ENCODE measurements at regions not wholly inside any gene's neighbourhood (a gene's known extent, or its start where the extent isn't known, plus 50 kb on each side); places are given as distances from the start of the nearest gene placed in this dataset.
A peak's percentile ranks its signal among the peaks of the same experiment; 100 is the strongest.

DNA sequence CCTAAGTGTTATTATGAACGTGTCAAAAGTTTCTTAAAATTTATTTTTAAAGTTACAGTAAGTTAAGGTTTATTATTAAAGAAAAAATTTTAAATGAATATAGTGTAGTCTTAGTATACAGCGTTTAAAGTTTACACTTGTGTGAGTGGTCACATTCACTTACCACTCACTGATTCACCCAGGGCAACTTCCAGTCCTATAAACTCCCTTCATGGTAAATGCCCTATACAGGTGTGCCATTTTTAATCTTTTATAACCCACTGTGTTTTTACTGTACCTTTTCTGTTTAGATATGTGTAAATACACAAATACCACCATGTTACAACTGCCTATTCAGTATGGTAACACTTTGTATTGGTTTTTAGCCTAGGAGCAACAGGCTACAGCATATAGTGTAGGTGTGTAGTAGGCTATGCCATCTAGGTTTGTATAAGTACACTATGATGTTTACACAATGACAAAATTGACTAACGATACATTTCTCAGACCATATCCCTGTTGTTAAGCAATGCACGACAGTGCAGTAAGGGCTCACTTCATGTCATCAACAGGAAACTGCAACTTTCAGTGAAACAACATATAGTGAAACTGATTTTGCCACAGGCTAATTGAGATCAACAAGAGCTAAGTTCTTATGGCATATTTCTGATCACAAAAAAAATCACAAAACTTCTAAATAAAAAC lies 112.0 kb upstream of the TMCC3 start:
- Mint-ChIP-seq H3K4me3 (no peak overlapping the region), H3K36me3 (ENCODE audit: low read depth) (no peaks in the 10 kb centered on the region), H3K27me3 (no peaks in the 10 kb centered on the region), H3K27ac (no peak overlapping the region), H3K9me3 (ENCODE audit: low read depth) (no peaks in the 10 kb centered on the region), H3K4me1 (peaks cover 5% of the 10 kb centered on the region)
- intact Hi-C loops (cut with DNase I, micrococcal nuclease), result loop anchor here (5.0 kb wide), 3 partner anchors 115 to 615 kb away; partner anchors contain the start of gene PLXNC1 (in 1 of the 2)
- DNase-seq (no peak), ATAC-seq (peak; percentile 54)
- ChIA-PET POLR2A (no interaction called here), CTCF (interaction anchor here (1.0 to 1.9 kb wide), 3 partner anchors 12 to 554 kb away, joined by 3 to 5 read pairs (median 4); no protein-coding TSS in a partner anchor)

DNA sequence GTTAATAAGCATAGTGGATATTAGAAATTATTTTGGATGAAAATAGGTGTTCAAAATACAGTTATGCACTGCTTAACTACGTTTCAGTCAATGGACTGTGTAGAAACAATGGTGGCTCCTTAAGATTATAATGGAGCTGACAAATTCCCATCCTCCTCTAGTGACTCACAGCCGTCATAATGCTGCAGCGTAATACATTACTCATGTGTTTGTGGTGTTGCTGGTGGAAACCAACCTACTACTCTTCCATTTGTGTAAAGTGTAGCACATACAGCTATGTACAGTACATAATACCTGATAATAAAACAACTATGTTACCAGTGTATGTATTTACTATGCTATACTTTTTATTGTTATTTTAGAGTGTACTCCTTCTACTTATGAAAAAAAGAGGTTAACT lies 111.2 kb upstream of the TMCC3 start:
- peak; percentile 36 for DNase-seq
- H3K27me3 Mint-ChIP-seq, result no peaks in the 10 kb centered on the region
- H3K27ac Mint-ChIP-seq, result no peak overlapping the region
- no peak overlapping the region for H3K4me3 Mint-ChIP-seq
- ChIA-PET CTCF (interaction anchor here (0.7 to 1.5 kb wide), 2 partner anchors 59 to 580 kb away, joined by 3 read pairs; no protein-coding TSS in a partner anchor), POLR2A (no interaction called here)
- no peaks in the 10 kb centered on the region for H3K36me3 Mint-ChIP-seq (ENCODE audit: low read depth)
- H3K9me3 Mint-ChIP-seq (ENCODE audit: low read depth), result no peaks in the 10 kb centered on the region
- intact Hi-C loops (cut with DNase I, micrococcal nuclease), result loop anchor here (5.0 kb wide), 3 partner anchors 116 to 614 kb away; partner anchors contain the start of gene PLXNC1 (in 1 of the 2)
- peaks cover 5% of the 10 kb centered on the region for H3K4me1 Mint-ChIP-seq
- peak; percentile 82 for ATAC-seq

DNA sequence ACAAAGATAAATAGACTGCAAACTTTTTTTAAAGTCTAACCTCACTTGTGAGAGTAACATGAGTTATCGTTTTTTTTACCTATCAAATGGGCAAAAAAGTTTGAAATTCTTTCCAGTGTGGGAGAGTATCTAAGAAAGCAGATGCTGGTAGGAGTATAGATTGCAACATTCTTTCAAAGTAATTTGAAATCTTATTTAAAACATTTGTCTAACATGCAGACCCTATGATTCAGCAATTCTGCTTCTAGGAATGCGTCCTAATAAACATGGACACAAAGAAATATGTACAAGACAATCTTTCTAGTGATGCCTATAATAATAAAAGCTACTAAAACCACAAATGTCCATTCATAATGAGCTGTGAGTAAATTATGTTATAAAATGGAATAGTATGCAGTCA lies 110.4 kb upstream of the TMCC3 start:
- ATAC-seq, result no peak
- CTCF ChIA-PET, result no interaction called here
- no peaks in the 10 kb centered on the region for H3K9me3 Mint-ChIP-seq (ENCODE audit: low read depth)
- intact Hi-C loops (cut with DNase I, micrococcal nuclease), result loop anchor here (5.0 kb wide), 3 partner anchors 117 to 613 kb away; partner anchors contain the start of gene PLXNC1 (in 1 of the 2)
- DNase-seq, result no peak
- no peak overlapping the region for H3K27ac Mint-ChIP-seq
- H3K4me3 Mint-ChIP-seq, result no peak overlapping the region
- POLR2A ChIA-PET, result no interaction called here
- H3K27me3 Mint-ChIP-seq, result no peaks in the 10 kb centered on the region
- peaks cover 5% of the 10 kb centered on the region for H3K4me1 Mint-ChIP-seq
- no peaks in the 10 kb centered on the region for H3K36me3 Mint-ChIP-seq (ENCODE audit: low read depth)

DNA sequence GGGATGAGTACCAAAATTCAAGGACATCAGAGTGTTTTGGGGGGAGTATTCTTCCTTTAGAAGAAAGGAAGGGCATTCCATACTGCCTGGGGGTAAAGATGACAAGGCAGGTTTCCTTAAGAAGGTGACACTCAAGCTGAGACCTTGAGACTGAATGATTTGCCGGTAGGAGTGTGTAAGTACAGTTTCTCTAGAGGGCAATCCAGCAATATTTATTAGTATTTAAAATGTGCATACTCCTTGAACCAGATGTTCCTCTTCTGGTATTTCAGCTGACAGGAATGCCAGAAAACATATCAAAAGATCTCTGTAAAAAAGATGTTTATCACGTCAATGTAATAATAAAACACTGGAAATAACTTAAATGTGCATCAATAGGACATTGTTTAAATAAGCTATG lies 106.4 kb upstream of the TMCC3 start:
- intact Hi-C loops (cut with DNase I, micrococcal nuclease), result no loop called here
- no peak overlapping the region for H3K4me3 Mint-ChIP-seq
- CTCF ChIA-PET, result interaction anchor here (2.1 kb wide), 1 partner anchor 74 kb away, joined by 4 read pairs; no protein-coding TSS in a partner anchor
- H3K27ac Mint-ChIP-seq, result no peak overlapping the region
- no peaks in the 10 kb centered on the region for H3K4me1 Mint-ChIP-seq
- DNase-seq (no peak), ATAC-seq (no peak)
- no peaks in the 10 kb centered on the region for H3K27me3 Mint-ChIP-seq
- POLR2A ChIA-PET, result no interaction called here
- no peaks in the 10 kb centered on the region for H3K9me3 Mint-ChIP-seq (ENCODE audit: low read depth)
- H3K36me3 Mint-ChIP-seq (ENCODE audit: low read depth), result no peaks in the 10 kb centered on the region

DNA sequence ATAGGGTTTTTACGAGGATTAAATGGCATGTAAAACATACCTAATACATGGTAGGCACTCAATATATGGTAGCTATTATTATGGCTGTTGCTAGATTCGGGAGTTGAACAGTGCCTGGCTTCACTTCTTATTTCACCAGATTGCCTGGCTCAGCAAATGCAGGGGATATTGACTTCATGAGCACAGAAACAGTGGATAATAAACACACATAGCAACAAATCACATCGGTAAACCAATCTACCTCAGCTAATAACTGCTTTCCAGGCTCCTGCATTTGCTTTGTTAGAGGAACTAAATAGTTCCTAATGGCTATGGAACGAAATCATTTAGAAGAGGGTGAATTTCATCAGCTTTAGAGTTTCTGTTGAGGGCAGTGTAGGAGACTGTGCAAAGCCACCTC lies 105.2 kb upstream of the TMCC3 start:
- ChIA-PET CTCF (interaction anchor here (0.9 to 2.1 kb wide), 3 partner anchors 47 to 75 kb away, joined by 4 to 5 read pairs (median 4); no protein-coding TSS in a partner anchor), POLR2A (no interaction called here)
- H3K27me3 Mint-ChIP-seq, result peaks cover 2% of the 10 kb centered on the region
- no peaks in the 10 kb centered on the region for H3K4me1 Mint-ChIP-seq
- H3K9me3 Mint-ChIP-seq (ENCODE audit: low read depth), result no peaks in the 10 kb centered on the region
- H3K36me3 Mint-ChIP-seq (ENCODE audit: low read depth), result no peaks in the 10 kb centered on the region
- intact Hi-C loops (cut with DNase I, micrococcal nuclease), result no loop called here
- no peak for DNase-seq
- no peak for ATAC-seq
- no peak overlapping the region for H3K27ac Mint-ChIP-seq
- H3K4me3 Mint-ChIP-seq, result no peak overlapping the region

DNA sequence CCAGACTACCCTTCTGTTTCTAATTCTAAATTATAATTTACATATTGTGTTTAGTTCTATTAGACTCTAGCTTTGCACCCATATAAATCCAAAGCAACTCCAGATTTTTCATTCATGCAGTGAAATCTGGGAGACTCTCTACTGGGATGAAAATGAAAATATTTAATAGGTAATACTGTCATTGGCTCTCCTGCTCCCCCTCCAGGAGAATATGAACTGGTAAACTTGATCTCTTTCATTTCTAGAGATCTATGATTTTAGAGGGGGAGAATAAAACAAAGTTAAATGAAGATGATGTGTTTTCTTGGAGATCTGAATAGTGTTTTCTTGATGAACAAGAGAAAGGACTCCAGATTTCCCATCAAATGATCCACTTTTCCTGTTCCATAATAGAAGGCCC lies 104.3 kb upstream of the TMCC3 start:
- DNase-seq (no peak), ATAC-seq (no peak)
- intact Hi-C loops (cut with DNase I, micrococcal nuclease), result no loop called here
- POLR2A ChIA-PET, result no interaction called here
- Mint-ChIP-seq H3K27me3 (peaks cover 5% of the 10 kb centered on the region), H3K4me1 (no peaks in the 10 kb centered on the region), H3K9me3 (ENCODE audit: low read depth) (no peaks in the 10 kb centered on the region), H3K4me3 (no peak overlapping the region), H3K36me3 (ENCODE audit: low read depth) (no peaks in the 10 kb centered on the region), H3K27ac (no peak overlapping the region)
- CTCF ChIA-PET, result interaction anchor here (1.0 to 2.1 kb wide), 2 partner anchors 11 to 76 kb away, joined by 3 to 4 read pairs; no protein-coding TSS in a partner anchor

DNA sequence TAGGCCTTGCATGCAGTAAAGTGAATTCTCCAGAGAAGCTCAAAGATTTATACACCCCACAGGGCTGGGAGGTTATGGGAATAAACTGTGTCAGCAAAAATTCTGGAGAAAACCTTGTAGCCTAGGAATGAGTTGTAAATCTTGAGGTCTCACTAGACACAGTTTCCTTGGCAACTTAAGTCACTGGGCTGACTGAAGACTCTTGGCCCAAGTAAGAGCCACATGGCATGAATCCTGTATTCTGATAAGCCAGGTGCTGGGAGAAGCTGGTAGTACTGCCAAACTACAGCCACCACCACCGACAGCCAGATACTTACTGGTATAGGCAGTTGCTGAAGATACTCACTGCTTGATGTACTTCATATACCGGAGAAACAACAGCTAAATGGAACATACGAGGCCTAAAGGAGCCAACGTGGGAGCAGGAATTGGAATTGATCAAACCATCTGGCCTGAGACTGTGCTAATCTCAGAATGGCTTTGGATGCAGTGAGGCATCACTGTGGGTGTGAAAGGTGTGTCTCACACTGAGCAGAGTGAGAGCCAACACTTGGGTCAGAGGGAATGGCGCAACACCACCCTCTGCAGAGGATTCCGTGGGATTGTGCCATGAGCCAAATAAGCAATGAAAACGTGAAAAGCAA lies 102.8 kb upstream of the TMCC3 start:
- no peak overlapping the region for H3K4me3 Mint-ChIP-seq
- no peaks in the 10 kb centered on the region for H3K4me1 Mint-ChIP-seq
- intact Hi-C loops (cut with DNase I, micrococcal nuclease), result no loop called here
- CTCF ChIA-PET, result no interaction called here
- H3K27me3 Mint-ChIP-seq, result peaks cover 5% of the 10 kb centered on the region
- POLR2A ChIA-PET, result no interaction called here
- H3K36me3 Mint-ChIP-seq (ENCODE audit: low read depth), result no peaks in the 10 kb centered on the region
- no peak overlapping the region for H3K27ac Mint-ChIP-seq
- ATAC-seq (no peak), DNase-seq (no peak)
- H3K9me3 Mint-ChIP-seq (ENCODE audit: low read depth), result no peaks in the 10 kb centered on the region

DNA sequence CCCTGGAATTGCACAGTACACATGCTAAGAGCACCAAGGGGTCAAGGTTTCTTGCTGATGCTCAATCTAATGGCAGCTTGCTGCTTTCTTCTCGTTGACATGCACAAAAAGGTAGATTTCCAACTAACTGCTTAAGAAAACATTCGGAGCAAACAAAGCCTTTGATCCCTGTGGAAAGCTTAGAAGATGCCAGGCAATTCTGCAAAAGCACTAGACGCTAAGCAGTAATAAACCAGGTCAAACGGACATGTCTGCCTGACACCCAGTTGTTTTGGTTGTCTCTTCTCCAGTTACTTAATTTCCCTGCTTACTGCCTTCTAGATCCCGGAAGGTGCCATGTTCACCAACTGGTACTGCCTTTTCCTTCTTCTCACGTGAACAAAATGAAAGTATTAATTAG lies 100.5 kb upstream of the TMCC3 start:
- H3K4me3 Mint-ChIP-seq, result no peak overlapping the region

DNA sequence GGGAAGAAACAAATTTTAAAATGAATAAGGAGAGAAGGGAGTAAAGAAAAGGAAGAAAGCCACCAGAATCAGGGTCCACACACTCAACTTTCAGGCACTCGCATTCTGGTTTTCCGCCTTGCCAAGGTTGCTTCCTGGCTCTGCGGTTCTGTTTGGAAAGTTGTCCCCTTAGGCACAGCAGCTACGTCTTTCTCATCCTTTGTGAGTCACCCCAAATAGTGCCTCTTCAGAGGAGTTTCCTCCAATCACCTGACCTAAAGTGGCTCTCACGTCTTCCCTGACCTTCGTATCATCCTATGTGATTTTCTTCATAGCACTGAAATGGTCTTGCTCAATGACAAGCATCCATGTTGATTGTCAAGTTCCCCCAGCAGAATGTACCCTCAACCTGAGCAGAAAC lies 99.5 kb upstream of the TMCC3 start:
- Mint-ChIP-seq H3K9me3 (ENCODE audit: low read depth) (no peaks in the 10 kb centered on the region), H3K36me3 (ENCODE audit: low read depth) (no peaks in the 10 kb centered on the region), H3K4me3 (no peak overlapping the region), H3K27me3 (peaks cover 7% of the 10 kb centered on the region), H3K4me1 (no peaks in the 10 kb centered on the region), H3K27ac (no peak overlapping the region)
- ATAC-seq (no peak), DNase-seq (no peak)
- CTCF ChIA-PET, result interaction anchor here (0.9 kb wide), 1 partner anchor 39 kb away, joined by 3 read pairs; no protein-coding TSS in a partner anchor
- intact Hi-C loops (cut with DNase I, micrococcal nuclease), result no loop called here
- POLR2A ChIA-PET, result no interaction called here

More for the DNA sequence above, 100.5 kb upstream of the TMCC3 start:
- Mint-ChIP-seq H3K27ac (no peak overlapping the region), H3K36me3 (ENCODE audit: low read depth) (no peaks in the 10 kb centered on the region), H3K9me3 (ENCODE audit: low read depth) (no peaks in the 10 kb centered on the region), H3K27me3 (peaks cover 7% of the 10 kb centered on the region), H3K4me1 (no peaks in the 10 kb centered on the region)
- ChIA-PET POLR2A (no interaction called here), CTCF (no interaction called here)
- DNase-seq (no peak), ATAC-seq (no peak)
- intact Hi-C loops (cut with DNase I, micrococcal nuclease), result no loop called here

DNA sequence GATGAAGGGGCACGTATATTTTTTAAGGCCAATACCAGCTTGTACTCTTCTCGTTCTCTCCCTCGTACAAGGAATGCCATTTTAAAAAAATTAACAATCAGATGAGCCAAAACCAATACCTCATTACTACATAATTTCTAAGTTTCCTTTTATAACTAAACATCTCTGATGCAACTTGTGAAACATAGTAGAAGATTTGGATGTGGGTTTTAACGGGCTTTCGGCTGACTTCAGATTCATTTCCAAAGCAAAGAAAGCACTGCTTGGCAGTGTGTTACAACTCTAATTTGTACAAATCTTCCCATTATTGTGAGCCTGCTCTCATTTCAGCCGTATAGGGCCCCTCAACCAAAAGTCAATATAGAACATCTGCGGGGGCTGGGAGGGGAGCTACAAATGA lies 99.1 kb upstream of the TMCC3 start:
- Mint-ChIP-seq H3K9me3 (ENCODE audit: low read depth) (no peaks in the 10 kb centered on the region), H3K4me3 (no peak overlapping the region), H3K27me3 (peaks cover 7% of the 10 kb centered on the region), H3K36me3 (ENCODE audit: low read depth) (no peaks in the 10 kb centered on the region), H3K4me1 (no peaks in the 10 kb centered on the region), H3K27ac (no peak overlapping the region)
- DNase-seq (no peak), ATAC-seq (no peak)
- ChIA-PET CTCF (interaction anchor here (0.9 kb wide), 1 partner anchor 39 kb away, joined by 3 read pairs; no protein-coding TSS in a partner anchor), POLR2A (no interaction called here)
- intact Hi-C loops (cut with DNase I, micrococcal nuclease), result no loop called here

DNA sequence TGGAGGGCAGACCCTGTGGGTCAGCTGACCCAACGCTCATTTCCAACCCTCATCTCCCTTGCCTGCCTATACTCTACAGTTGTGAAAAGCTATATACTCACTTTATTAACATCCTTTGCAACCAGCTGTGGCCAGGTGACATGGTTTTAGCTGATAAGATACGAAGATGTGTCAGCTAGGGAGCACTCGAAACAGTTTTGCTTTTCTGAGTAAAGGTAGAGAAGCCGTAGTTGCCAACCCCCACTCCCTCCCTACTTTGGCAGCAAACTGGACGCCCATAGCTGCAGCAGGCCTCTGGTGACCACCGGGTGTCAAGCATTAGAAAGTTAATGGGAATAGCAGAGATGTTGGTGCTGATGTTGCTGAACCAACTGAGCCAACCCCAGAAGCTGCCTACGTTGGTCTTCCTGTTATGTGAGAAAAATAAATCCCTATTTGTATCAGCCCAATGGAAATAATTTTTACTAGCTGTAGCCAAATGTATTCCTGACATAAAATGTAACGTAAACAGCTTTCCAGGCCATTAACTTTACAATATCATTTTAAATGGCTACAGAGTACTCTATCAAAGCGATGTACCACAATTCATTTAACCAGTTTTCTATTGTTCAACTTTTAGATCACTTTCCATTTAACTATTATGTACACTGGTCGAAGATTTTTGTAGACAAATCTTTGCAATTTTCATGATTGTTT lies 98.5 kb upstream of the TMCC3 start:
- ChIA-PET POLR2A (no interaction called here), CTCF (interaction anchor here (0.9 kb wide), 1 partner anchor 38 kb away, joined by 3 read pairs; no protein-coding TSS in a partner anchor)
- peaks cover 7% of the 10 kb centered on the region for H3K27me3 Mint-ChIP-seq
- no peak overlapping the region for H3K4me3 Mint-ChIP-seq
- no peaks in the 10 kb centered on the region for H3K4me1 Mint-ChIP-seq
- DNase-seq, result no peak
- intact Hi-C loops (cut with DNase I, micrococcal nuclease), result no loop called here
- no peaks in the 10 kb centered on the region for H3K9me3 Mint-ChIP-seq (ENCODE audit: low read depth)
- no peak overlapping the region for H3K27ac Mint-ChIP-seq
- ATAC-seq, result no peak
- no peaks in the 10 kb centered on the region for H3K36me3 Mint-ChIP-seq (ENCODE audit: low read depth)
